K562 (cell line): ENCODE measurements at regions not wholly inside any gene's neighbourhood (a gene's known extent, or its start where the extent isn't known, plus 50 kb on each side); places are given as distances from the start of the nearest gene placed in this dataset.

Experiments
- ATAC-seq: fragments of 200-7000 bp; cut with Tn5 transposase; 3 replicates; pipeline ENCODE4 v1.9.1; 2020; ENCODE audit warnings: moderate library complexity
- BruUV-seq: library from RNA; stranded (reverse); fragments of 400-500 nt; replicated peaks from 2 replicates; lab custom pipeline; 2021; lab: Mats Ljungman, UMichigan
- CTCF ChIA-PET: fragments of 300-600 bp; formaldehyde crosslinking; extraction: SDS; loops from one replicate; lab custom pipeline; 2021; ENCODE audit warnings: low intra/inter-chr PET ratio; lab: Yijun Ruan, JAX
- POLR2A ChIA-PET: fragments of 300-600, 350-650 bp; sonication (Branson Sonifier 250); formaldehyde crosslinking; extraction: SDS; loops from one replicate; lab custom pipeline; 2021; ENCODE audit warnings: antibody characterized with exemption, inconsistent platforms; lab: Yijun Ruan, JAX
- DNase-seq, 4 experiments: peaks; one replicate each; pipeline versions ENCODE4 v3.0.0 to v3.0.0-alpha.2; 2011 to 2018; ENCODE audit warnings: low spot score in 3 of 4, mixed read lengths in 3 of 4; ENCODE audit errors: extremely low read depth in 1 of 4
- FAIRE-seq: peaks from 2 replicates; lab custom pipeline; 2011; peaks lifted over from hg19 to GRCh38; lab: Jason Lieb, UNC
- H2AFZ ChIP-seq: 2 replicates; pipeline ENCODE4 v1.6.0; 2011; ENCODE audit warnings: low read depth, low read length, control low read depth, inconsistent platforms
- H3K27ac ChIP-seq: fragments of 200-600 bp; 3 replicates; pipeline ENCODE4 v1.8.0; 2011; ENCODE audit warnings: low read depth, mild to moderate bottlenecking, control low read depth, inconsistent platforms, low read length, moderate library complexity, mixed read lengths; ENCODE audit errors: extremely low read depth
- H3K27me3 ChIP-seq, 2 experiments: fragments of 300-600 bp in 1 of 2; 2 replicates in 1 of 2; 3 replicates in 1 of 2; pipeline versions ENCODE4 v1.6.0 to v1.8.0; 2011; ENCODE audit warnings: inconsistent platforms in 2 of 2, low read length in 2 of 2, mild to moderate bottlenecking in 1 of 2, mixed read lengths in 1 of 2, moderate library complexity in 1 of 2; ENCODE audit not compliant: control insufficient read depth in 2 of 2, insufficient read depth in 2 of 2
- H3K36me3 ChIP-seq: fragments of 300-600 bp; 3 replicates; pipeline ENCODE4 v1.8.0; 2011; ENCODE audit warnings: mild to moderate bottlenecking, low read length, inconsistent platforms; ENCODE audit not compliant: control insufficient read depth, insufficient read depth
- H3K4me1 ChIP-seq, 2 experiments: fragments of 200-600 bp in 1 of 2; replicated peaks in 1 of 2; 2 replicates in 1 of 2; 3 replicates in 1 of 2; pipeline versions ENCODE4 v1.5.1 to v1.8.0; 2011; ENCODE audit warnings: inconsistent platforms in 2 of 2, low read length in 2 of 2, mild to moderate bottlenecking in 1 of 2, mixed read lengths in 1 of 2, moderate library complexity in 1 of 2; ENCODE audit not compliant: control insufficient read depth in 2 of 2, insufficient read depth in 2 of 2
- H3K4me2 ChIP-seq: 2 replicates; pipeline ENCODE4 v1.6.1; 2011; ENCODE audit warnings: low read length, control low read depth, inconsistent platforms, mixed read lengths; ENCODE audit not compliant: insufficient read depth
- H3K4me3 ChIP-seq: fragments of 200-600 bp; sonication (generic), shearing (Covaris generic); 2 replicates; pipeline ENCODE4 v1.5.1; 2016; ENCODE audit warnings: control low read depth, inconsistent platforms
- H3K79me2 ChIP-seq: fragments of 200-600 bp; 3 replicates; pipeline ENCODE4 v1.8.0; 2011; ENCODE audit warnings: low read length, inconsistent platforms; ENCODE audit not compliant: control insufficient read depth, insufficient read depth
- H3K9ac ChIP-seq, 2 experiments: 2 replicates each; pipeline versions ENCODE4 v1.6.0 to v1.6.1; 2011; ENCODE audit warnings: low read depth in 2 of 2, low read length in 2 of 2, control low read depth in 1 of 2, inconsistent platforms in 1 of 2, mild to moderate bottlenecking in 1 of 2, mixed read lengths in 1 of 2; ENCODE audit not compliant: insufficient read depth in 1 of 2
- H3K9me1 ChIP-seq: one replicate; pipeline ENCODE4 v1.6.0; 2011; ENCODE audit warnings: inconsistent platforms, mild to moderate bottlenecking, low read length, moderate library complexity; ENCODE audit not compliant: control insufficient read depth, insufficient read depth
- H3K9me3 ChIP-seq: replicated peaks from 2 replicates; pipeline ENCODE4 v1.5.1; 2011; ENCODE audit warnings: low read depth, low read length, inconsistent platforms; ENCODE audit not compliant: control insufficient read depth, insufficient read depth
- H4K20me1 ChIP-seq: replicated peaks from 2 replicates; pipeline ENCODE4 v1.6.1; 2011; ENCODE audit warnings: low read length, inconsistent platforms, mixed read lengths; ENCODE audit not compliant: control insufficient read depth, insufficient read depth
- ATF1 ChIP-seq, 2 experiments: fragments of 450-650 bp in 1 of 2; IDR thresholded peaks; 2 replicates each; pipeline ENCODE4 v1.6.1; 2016; ENCODE audit warnings: missing compliant biosample characterization in 1 of 2, missing genetic modification characterization in 1 of 2
- CXXC5 ChIP-seq: fragments of 250-450 bp; sonication (Bioruptor Pico); IDR thresholded peaks from 2 replicates; pipeline ENCODE4 v1.8.0; 2022; ENCODE audit warnings: inconsistent platforms, mild to moderate bottlenecking, moderate library complexity
- E2F3 ChIP-seq: fragments of 250-450 bp; sonication (Bioruptor Pico); IDR thresholded peaks from 2 replicates; pipeline ENCODE4 v1.4.0; 2020; ENCODE audit warnings: mild to moderate bottlenecking
- JUNB ChIP-seq: fragments of 450-650 bp; formaldehyde crosslinking; conservative IDR thresholded peaks from 2 replicates; pipeline ENCODE4 v1.4.0; 2020; ENCODE audit warnings: mild to moderate bottlenecking
- L3MBTL2 ChIP-seq: fragments of 450-650 bp; IDR thresholded peaks from 2 replicates; pipeline ENCODE4 v1.6.1; 2016; ENCODE audit warnings: mild to moderate bottlenecking, moderate library complexity
- PCBP2 ChIP-seq: fragments of 200-400 bp; formaldehyde crosslinking; IDR thresholded peaks from 2 replicates; pipeline ENCODE4 v1.6.1; 2018; ENCODE audit warnings: low read length, low read depth, mild to moderate bottlenecking, moderate library complexity; ENCODE audit not compliant: poor library complexity, severe bottlenecking
- PRPF4 ChIP-seq: fragments of 200-400 bp; formaldehyde crosslinking; IDR thresholded peaks from one replicate; pipeline ENCODE4 v1.6.1; 2017; ENCODE audit warnings: low read length, low read depth, mild to moderate bottlenecking; ENCODE audit not compliant: insufficient read depth, poor library complexity, severe bottlenecking
- PTRF ChIP-seq: fragments of 450-650 bp; IDR thresholded peaks from 2 replicates; pipeline ENCODE4 v1.6.1; 2016; ENCODE audit warnings: mild to moderate bottlenecking, missing genetic modification characterization, missing compliant biosample characterization
- PTTG1 ChIP-seq: fragments of 450-650 bp; IDR thresholded peaks from 2 replicates; pipeline ENCODE4 v1.6.1; 2016; ENCODE audit warnings: low read depth, mild to moderate bottlenecking, missing genetic modification characterization, missing compliant biosample characterization
- RAD51 ChIP-seq: fragments of 450-650 bp; IDR thresholded peaks from 2 replicates; pipeline ENCODE4 v1.7.1; 2016; ENCODE audit warnings: low read depth, mild to moderate bottlenecking, borderline replicate concordance
- RBFOX2 ChIP-seq: fragments of 200-400 bp; formaldehyde crosslinking; IDR thresholded peaks from 2 replicates; pipeline ENCODE4 v1.6.1; 2017; ENCODE audit warnings: low read depth, mild to moderate bottlenecking, low read length, moderate library complexity
- SAFB2 ChIP-seq: fragments of 200-400 bp; formaldehyde crosslinking; IDR thresholded peaks from 2 replicates; pipeline ENCODE4 v1.6.1; 2018; ENCODE audit warnings: borderline replicate concordance, low read length, low read depth, moderate library complexity; ENCODE audit not compliant: severe bottlenecking
- SMC3 ChIP-seq: conservative IDR thresholded peaks from 2 replicates; pipeline ENCODE4 v1.6.1; 2011; ENCODE audit warnings: low read depth, low read length, improper control_type of control experiment; ENCODE audit not compliant: insufficient read depth
- SNRNP70 ChIP-seq: fragments of 200-400 bp; formaldehyde crosslinking; optimal IDR thresholded peaks from 2 replicates; pipeline ENCODE3; 2017; ENCODE audit warnings: low read depth, low read length
- SRSF7 ChIP-seq: fragments of 200-400 bp; formaldehyde crosslinking; optimal IDR thresholded peaks from 2 replicates; pipeline ENCODE3; 2017; ENCODE audit warnings: mild to moderate bottlenecking, low read depth, low read length
- TARDBP ChIP-seq: fragments of 450-650 bp; IDR thresholded peaks from 2 replicates; pipeline ENCODE4 v1.6.1; 2016
- ZNF263 ChIP-seq: sonication (generic); formaldehyde crosslinking; IDR thresholded peaks from 2 replicates; pipeline ENCODE4 v1.8.0; 2022; ENCODE audit warnings: mild to moderate bottlenecking, missing genetic modification reagents, borderline replicate concordance
- WGBS: fragments of 100-300 bp; shearing (Covaris generic); methylation state at CpG from one replicate; pipeline ENCODE4 v1.1.6; 2016; ENCODE audit warnings: low coverage, mixed read lengths; ENCODE audit not compliant: insufficient coverage; ENCODE audit errors: missing lambda C conversion rate; 5-methylcytosine and 5-hydroxymethylcytosine counted together
- in situ Hi-C: fragments of 300-500 bp; cut with MboI; formaldehyde crosslinking; loops from 4 replicates; pipeline ENCODE4 v1.15.0; 2018; ENCODE audit warnings: inconsistent platforms, mixed read lengths
- intact Hi-C: fragments of 100-400 bp; cut with micrococcal nuclease; formaldehyde crosslinking; loops from 2 replicates; pipeline ENCODE4 v1.14.2; 2022
- TF ChIP-seq, protein P1 (sequence below): IDR thresholded peaks from 2 replicates; pipeline ENCODE4 v1.6.1; 2011; ENCODE audit not compliant: insufficient read length; ENCODE audit errors: extremely low read depth
- TF ChIP-seq, protein P2 (sequence below): fragments of 250-450 bp; sonication (Bioruptor Pico); IDR thresholded peaks from 2 replicates; pipeline ENCODE4 v1.5.0; 2022; ENCODE audit warnings: mild to moderate bottlenecking

DNA sequence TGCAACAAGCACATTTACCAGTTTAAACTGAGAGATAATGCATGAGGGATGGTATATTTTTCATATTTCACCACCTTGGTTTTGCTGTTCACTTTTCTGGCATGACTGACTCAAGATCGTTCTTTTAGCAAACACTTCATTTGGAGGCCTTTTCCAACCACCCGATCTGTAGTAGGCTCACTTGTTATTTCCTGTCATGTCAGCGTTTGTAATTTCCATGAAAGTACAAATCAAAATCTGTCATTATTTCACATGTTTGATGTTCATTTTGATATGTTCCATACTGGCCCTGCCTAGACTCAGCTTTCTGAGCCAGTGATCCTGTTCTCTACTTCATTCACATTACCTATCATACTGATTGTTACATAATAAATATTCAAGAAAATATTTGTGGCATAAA is 1888.3 kb upstream of the PCDH7 start:
- intact Hi-C loops, result no loop called here
- no peaks in the 10 kb centered on the region for H3K4me1 ChIP-seq
- CTCF ChIA-PET, result no interaction called here

More for the DNA sequence above, 1888.3 kb upstream of the PCDH7 start:
- POLR2A ChIA-PET, result no interaction called here
- Histone ChIP-seq H3K36me3 (no peaks in the 10 kb centered on the region), H4K20me1 (no peaks in the 10 kb centered on the region), H3K4me2 (no peak overlapping the region)
- ATAC-seq, result no peak
- no TSS peak for BruUV-seq
- 2% methylated on average over 3 of the region's 3 CpGs for WGBS
- TF ChIP-seq SAFB2 (no peak), SNRNP70 (no peak), PRPF4 (no peak), ZNF263 (CRISPR knock-in tag) (no peak), SMC3 (no peak), SRSF7 (no peak), E2F3 (CRISPR knock-in tag) (no peak), L3MBTL2 (no peak), CXXC5 (CRISPR knock-in tag) (no peak), JUNB (no peak), RBFOX2 (no peak), ATF1 (CRISPR knock-in tag; IDR thresholded peaks at IDR 0.05) (no peak), ATF1 (tag; IDR thresholded peaks at IDR 0.05) (no peak), TARDBP (no peak), PCBP2 (no peak), PTTG1 (no peak), PTRF (no peak), RAD51 (no peak)
- TF ChIP-seq, protein P1, sequence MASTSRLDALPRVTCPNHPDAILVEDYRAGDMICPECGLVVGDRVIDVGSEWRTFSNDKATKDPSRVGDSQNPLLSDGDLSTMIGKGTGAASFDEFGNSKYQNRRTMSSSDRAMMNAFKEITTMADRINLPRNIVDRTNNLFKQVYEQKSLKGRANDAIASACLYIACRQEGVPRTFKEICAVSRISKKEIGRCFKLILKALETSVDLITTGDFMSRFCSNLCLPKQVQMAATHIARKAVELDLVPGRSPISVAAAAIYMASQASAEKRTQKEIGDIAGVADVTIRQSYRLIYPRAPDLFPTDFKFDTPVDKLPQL, result no peak
- TF ChIP-seq, protein P2, sequence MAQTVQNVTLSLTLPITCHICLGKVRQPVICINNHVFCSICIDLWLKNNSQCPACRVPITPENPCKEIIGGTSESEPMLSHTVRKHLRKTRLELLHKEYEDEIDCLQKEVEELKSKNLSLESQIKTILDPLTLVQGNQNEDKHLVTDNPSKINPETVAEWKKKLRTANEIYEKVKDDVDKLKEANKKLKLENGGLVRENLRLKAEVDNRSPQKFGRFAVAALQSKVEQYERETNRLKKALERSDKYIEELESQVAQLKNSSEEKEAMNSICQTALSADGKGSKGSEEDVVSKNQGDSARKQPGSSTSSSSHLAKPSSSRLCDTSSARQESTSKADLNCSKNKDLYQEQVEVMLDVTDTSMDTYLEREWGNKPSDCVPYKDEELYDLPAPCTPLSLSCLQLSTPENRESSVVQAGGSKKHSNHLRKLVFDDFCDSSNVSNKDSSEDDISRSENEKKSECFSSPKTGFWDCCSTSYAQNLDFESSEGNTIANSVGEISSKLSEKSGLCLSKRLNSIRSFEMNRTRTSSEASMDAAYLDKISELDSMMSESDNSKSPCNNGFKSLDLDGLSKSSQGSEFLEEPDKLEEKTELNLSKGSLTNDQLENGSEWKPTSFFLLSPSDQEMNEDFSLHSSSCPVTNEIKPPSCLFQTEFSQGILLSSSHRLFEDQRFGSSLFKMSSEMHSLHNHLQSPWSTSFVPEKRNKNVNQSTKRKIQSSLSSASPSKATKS (CRISPR knock-in tag), result no peak
- TF ChIP-seq, all 486 proteins: peak for 0
- Histone ChIP-seq H3K9me1 (no peaks in the 10 kb centered on the region), H3K79me2 (no peaks in the 10 kb centered on the region), H3K9me3 (no peaks in the 10 kb centered on the region; the same call in 1 of the 2 replicates), H2AFZ (no peak overlapping the region), H3K27ac (no peak overlapping the region), H3K9ac (no peak overlapping the region), H3K27me3 (no peaks in the 10 kb centered on the region), H3K4me3 (no peak overlapping the region)
- in situ Hi-C loops, result no loop called here
- no peak for DNase-seq
- FAIRE-seq, result no peak
